GM19463 (cell line): ENCODE measurements at regions not wholly inside any gene's neighbourhood (a gene's known extent, or its start where the extent isn't known, plus 50 kb on each side); places are given as distances from the start of the nearest gene placed in this dataset.

Experiments used
- ATAC-seq: cut with Tn5 transposase; IDR thresholded peaks from one replicate; pipeline ENCODE4 v1.9.1; 2021; ENCODE audit warnings: mild to moderate bottlenecking, moderate library complexity; ENCODE audit not compliant: unreplicated experiment

DNA sequence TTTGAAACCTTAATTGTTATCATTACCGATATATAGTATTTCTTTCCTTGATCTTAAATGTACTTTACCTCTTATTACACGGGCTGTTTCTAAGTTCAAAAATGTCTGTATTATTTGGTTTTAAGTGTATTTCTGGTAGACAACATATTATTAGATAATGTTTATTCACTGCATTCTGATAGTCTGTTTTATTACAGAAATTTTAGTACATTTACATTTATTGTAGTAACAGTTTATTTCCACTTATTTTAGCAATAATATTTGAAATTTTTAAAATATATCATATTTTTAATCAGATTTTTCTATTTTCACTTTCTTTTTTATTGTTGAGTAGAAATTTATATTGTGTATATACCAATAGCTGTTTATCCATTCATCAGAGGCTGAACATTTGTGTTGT, 1195.2 kb downstream of the TBC1D22A start:
- no peak for ATAC-seq

- no peak for ATAC-seq
Measured at GRCh38 chr22:47954107-47954506, 1191.7 kb downstream of the TBC1D22A start.

GRCh38 chr22:47944941-47945340, 1182.5 kb downstream of the TBC1D22A start:
- ATAC-seq = no peak

DNA sequence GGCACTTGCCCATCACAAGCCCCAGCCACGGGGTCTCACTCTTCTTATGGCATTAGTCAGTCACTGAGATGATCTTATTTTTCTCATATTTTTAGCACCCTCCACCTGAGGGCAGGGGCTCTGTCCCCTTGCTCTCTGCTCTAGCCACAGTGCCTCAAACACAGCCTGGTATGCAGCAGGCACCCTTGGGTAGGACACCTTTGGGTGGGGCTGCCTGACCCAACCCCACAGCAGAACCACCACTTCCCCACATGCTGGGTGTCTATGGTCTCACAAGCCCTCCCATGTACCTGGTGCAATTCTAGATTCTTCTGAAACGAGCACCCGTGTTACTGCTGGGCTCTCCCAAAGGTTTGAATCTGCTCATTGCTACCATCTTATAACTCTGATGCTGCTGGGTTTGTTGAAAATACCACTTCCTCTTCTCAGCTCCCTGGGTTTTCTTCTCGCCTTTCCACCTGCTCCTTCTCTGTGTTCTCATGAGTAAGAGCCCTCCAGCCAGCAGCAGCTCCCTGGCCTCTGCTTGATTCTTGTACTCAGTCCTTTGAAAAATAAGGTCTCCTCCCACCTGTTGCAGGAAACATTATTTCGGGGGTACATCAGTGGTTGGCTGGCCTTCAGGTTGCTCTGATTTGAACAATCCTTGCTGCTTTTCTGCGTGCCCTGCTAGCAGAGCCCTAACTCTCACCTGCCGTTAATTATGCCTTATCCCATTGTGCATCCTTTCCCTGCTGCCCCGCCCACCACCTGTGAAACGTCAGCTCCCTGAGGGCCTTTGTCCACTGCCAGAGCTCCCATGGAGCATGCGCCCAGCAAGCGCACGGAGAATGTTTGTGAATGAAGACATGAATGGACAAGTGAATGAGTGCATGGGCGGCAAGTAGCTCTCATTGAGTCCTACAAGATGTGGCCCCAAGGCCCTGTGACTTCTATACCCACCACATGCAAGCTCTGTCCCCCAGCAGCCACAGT, 1181.6 kb downstream of the TBC1D22A start:
- no peak for ATAC-seq

DNA sequence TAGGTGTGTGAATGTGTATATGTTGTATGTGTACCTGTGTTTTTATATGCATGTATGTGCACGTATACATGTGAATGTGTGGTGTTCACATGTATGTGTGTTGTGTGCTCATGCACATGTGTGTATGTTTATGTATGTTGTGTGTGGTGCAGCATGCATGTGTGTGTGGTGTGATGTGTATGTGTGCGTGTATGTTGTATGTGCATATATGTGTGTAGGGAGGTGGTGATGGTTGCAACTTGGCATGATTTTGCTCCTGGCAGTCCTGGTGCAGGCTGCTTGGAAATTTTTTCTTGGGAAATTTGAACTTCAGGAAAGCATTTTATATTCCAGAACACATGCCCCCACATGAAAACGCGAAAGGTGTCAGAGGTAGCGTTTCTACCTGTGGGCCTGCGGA, 1177.8 kb downstream of the TBC1D22A start:
- no peak for ATAC-seq

GRCh38 chr22:47933891-47934290, 1171.4 kb downstream of the TBC1D22A start:
- no peak for ATAC-seq

GRCh38 chr22:47933226-47933625, 1170.8 kb downstream of the TBC1D22A start:
- ATAC-seq = no peak

DNA sequence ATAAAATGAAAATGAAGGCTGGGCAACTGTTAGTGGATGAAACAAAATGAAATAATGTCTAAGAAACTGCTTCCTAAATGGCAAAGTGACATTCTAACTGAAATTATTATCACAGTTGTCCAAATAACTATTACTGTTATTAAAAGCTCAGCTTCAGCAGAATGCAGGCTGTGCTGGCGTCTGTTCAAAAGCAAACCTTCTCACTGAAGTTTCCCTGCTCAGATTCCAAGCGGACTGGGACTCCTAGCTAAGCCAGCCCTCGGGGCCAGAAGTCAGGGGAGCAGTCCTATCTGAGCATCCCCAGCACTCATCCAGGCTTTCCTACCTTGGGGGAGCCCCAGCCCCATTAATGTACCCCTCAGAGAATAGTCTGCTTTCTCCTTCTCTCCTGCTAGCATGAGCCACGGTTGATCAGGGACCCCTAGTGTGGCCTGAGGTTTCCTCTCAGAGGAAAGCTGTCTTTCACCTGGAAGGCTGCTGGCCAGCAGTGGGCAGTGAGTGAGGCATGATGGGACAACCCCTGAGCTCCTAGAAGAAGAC, 1167.3 kb downstream of the TBC1D22A start:
- no peak for ATAC-seq

- no peak for ATAC-seq
Measured at GRCh38 chr22:47929073-47929472, 1166.6 kb downstream of the TBC1D22A start.

DNA sequence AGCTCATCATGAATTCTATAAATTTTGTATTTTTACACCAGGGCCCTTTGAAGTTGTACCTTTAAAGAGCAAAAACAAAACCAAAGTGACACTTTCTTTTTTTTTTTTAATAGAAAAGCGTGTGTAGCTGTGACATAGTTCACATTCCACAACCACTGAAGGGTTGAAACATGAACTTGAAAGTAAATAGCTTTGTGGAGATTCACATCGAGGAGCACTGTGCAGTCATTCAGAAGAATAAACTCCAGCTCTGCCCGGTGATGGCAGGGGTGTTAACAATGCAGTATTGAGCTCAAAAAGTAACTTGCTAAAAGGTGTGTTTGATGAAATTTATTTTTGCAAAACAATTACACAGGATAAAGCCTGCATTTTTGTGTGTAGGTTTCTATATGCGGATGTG, 1166.2 kb downstream of the TBC1D22A start:
- no peak for ATAC-seq

- ATAC-seq = no peak
Measured at GRCh38 chr22:47927648-47928210, 1165.3 kb downstream of the TBC1D22A start.

GRCh38 chr22:47923011-47923427, 1160.6 kb downstream of the TBC1D22A start:
- ATAC-seq = no peak

- no peak for ATAC-seq
Measured at GRCh38 chr22:47921906-47922305, 1159.5 kb downstream of the TBC1D22A start.

DNA sequence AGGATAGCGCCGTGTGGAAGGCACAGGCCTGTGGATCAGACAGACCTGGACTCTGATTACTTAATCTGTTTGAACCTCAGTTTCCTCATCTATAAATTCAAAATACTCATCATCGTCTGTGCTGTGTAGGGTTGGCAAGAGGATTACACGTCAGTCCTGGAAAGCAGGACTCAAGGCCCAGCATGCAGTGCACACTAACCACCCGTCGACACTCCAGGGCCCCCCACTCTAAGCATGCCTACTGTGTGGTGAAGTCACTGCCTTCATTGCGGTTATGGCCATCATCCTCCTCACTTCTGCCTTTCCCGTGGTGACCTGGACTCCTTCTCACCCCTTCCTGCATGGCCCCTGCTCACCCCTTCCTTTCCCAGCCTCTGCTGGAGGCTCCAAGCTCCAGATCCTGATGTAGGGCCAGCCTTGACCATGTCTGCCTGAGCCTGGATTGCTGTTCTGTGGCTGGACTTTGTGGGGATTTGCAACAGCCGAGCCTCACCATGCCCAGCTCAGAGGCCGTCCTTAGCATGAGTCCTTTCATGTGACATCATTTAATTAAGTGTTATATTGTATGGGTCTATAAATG, 1158.0 kb downstream of the TBC1D22A start:
- ATAC-seq = no peak

DNA sequence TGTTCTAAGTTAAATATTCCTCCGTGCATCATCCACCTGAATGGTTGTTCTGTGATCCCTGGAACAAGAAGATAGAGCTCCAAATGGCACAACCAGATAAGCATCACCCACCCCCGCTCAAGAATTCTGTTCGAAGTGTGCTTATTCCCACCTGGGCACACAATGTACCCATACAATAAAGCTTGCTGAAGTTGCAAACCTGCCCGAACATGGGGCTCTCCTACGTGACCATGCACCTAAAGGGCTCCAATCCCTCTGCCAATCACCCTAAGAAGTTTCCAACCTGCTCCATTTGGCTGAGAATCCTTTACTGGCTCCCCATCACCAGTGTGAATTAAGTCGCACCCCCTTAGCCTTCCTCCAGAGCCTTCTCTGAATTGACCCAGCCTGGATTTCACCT, 1157.4 kb downstream of the TBC1D22A start:
- ATAC-seq = no peak

- ATAC-seq = no peak
Measured at GRCh38 chr22:47919001-47919441, 1156.6 kb downstream of the TBC1D22A start.

DNA sequence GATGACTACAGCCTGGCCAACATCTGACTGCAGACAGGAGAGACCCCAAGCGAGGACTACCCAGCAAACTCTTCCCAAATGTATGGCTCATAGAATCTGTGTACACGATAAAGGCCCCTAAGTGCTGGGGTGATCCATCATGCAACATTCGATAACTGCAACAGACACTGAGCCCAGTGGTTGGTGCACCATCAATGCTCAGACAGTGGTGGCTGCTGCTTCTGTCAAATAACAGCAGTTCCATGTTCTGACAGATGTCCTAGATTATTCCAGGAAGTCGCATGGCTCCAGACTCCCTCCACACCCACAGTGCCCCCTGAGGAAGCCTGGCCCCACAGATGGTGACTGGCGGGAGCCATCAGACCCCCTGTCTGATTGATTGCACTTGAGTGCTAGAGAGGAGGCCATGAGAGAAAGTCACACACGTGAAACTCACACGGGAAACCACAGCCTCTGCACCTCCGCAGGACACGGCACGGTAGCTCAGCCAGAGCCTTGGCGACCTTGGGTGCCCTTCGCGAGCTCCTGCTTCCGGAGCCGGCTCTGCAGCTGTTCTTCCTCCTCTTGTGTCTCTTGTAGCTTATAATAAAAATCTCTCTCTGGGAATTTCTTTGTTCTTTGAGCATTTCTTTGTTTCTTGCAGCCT, 1155.9 kb downstream of the TBC1D22A start:
- no peak for ATAC-seq

DNA sequence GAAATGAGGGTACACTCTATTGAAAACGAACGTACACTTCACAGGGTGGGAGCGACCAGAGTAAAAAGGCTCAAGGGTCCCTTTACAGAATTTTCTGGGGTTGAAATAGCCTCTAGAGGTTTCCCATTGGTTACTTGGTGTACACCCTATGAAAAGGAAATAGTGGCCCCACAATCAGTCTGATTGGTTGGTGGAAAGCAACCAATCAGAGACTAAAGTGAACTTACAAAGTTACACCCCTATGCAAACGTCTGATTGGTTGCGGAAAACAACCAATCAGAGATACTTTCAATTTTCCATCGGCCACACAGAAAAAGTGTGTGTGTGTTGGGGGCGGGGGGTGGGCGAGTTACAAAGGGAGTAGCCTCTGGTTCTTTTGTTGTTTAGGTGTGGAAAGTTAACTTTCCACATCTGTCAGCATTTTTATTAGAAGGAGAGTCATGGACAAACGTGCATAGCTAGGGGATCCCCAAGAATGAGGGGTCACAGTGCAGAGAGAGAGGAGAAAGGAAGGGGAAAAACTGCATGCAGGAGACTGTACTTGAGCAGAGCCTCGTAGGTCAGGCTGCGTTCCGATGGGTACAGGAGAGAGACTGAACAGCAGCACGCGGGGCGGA, 1152.1 kb downstream of the TBC1D22A start:
- ATAC-seq = no peak

- no peak for ATAC-seq
Measured at GRCh38 chr22:47902646-47903180, 1140.3 kb downstream of the TBC1D22A start.

DNA sequence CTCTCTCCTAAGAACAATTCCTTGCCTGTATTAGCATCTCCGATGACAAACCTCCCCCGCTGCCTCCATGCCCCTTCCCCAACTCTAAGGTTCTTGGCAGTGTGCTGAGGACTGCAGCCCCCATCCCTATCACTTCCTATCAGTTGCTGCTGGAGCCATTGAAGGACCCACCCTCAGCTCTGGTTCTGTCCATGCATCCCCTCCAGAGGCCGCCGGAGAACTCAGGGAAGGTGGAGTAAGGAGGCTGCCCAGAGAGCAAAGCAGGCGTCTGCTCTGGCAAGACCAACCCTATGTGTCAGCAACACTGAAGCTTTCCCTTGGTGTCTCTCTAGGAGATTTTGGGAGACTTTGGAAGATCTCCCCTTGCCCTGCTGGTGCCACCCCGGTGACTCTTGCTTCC, 1139.5 kb downstream of the TBC1D22A start:
- no peak for ATAC-seq
